Lower lobe of right lung (tissue), 2 donors: ENCODE measurements at regions not wholly inside any gene's neighbourhood (a gene's known extent, or its start where the extent isn't known, plus 50 kb on each side); places are given as distances from the start of the nearest gene placed in this dataset.

Experiments used
- ATAC-seq, 2 donors: fragments of 200-7000 bp; cut with Tn5 transposase; one replicate each; pipeline ENCODE4 v1.9.1; 2020 to 2022; ENCODE audit warnings: mild to moderate bottlenecking in 2 of 2, moderate library complexity in 2 of 2
- DNase-seq: peaks from one replicate; pipeline ENCODE4 v3.0.0-alpha.2; 2020
- H3K27ac ChIP-seq: fragments of 200-600 bp; one replicate; pipeline ENCODE4 v1.8.0; 2022
- H3K27me3 ChIP-seq: fragments of 200-600 bp; one replicate; pipeline ENCODE4 v1.8.0; 2022; ENCODE audit warnings: low read depth
- H3K36me3 ChIP-seq: fragments of 200-600 bp; one replicate; pipeline ENCODE4 v1.8.0; 2022; ENCODE audit warnings: mild to moderate bottlenecking
- H3K4me1 ChIP-seq: fragments of 200-600 bp; one replicate; pipeline ENCODE4 v1.8.0; 2022
- H3K4me3 ChIP-seq: fragments of 200-600 bp; one replicate; pipeline ENCODE4 v1.8.0; 2022; ENCODE audit warnings: mild to moderate bottlenecking
- H3K9me3 ChIP-seq: fragments of 200-600 bp; one replicate; pipeline ENCODE4 v1.8.0; 2022
- intact Hi-C: fragments of 100-400 bp; cut with DNase I; formaldehyde crosslinking; loops from one replicate; pipeline ENCODE4 v1.11.0; 2022
- TF ChIP-seq, protein P1 (sequence below): fragments of 200-600 bp; IDR thresholded peaks from one replicate; pipeline ENCODE4 v1.8.0; 2022; ENCODE audit warnings: antibody characterized with exemption, mild to moderate bottlenecking
- donor health status: DM: no; HTN: yes; CAD: no; lungs with severe emphysema.

DNA sequence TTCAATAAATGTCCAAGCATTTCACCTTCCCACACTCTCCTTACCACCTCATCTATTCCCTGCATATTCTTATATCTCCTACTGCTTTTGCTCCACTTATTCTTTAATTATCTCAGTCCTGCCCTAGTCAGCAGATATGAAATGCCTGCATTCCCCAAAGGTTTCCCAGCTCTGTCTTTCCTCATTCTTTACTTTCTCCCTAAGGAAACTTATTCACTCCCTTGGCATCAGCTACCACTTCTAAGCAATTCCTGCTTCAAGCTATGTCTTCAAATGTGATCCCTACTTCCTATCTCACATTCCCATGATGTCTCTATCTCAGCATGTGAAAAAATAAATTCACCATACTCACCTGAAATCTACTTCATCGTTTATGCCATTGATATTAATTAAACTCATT is 111.8 kb downstream of the CAPZA3 start:
- no peaks in the 10 kb centered on the region for H3K9me3 ChIP-seq
- H3K27ac ChIP-seq, result no peak overlapping the region
- ATAC-seq, result peak in 1 of 2 donors; percentile 11
- no peak for DNase-seq
- no peaks in the 10 kb centered on the region for H3K36me3 ChIP-seq
- TF ChIP-seq, protein P1, sequence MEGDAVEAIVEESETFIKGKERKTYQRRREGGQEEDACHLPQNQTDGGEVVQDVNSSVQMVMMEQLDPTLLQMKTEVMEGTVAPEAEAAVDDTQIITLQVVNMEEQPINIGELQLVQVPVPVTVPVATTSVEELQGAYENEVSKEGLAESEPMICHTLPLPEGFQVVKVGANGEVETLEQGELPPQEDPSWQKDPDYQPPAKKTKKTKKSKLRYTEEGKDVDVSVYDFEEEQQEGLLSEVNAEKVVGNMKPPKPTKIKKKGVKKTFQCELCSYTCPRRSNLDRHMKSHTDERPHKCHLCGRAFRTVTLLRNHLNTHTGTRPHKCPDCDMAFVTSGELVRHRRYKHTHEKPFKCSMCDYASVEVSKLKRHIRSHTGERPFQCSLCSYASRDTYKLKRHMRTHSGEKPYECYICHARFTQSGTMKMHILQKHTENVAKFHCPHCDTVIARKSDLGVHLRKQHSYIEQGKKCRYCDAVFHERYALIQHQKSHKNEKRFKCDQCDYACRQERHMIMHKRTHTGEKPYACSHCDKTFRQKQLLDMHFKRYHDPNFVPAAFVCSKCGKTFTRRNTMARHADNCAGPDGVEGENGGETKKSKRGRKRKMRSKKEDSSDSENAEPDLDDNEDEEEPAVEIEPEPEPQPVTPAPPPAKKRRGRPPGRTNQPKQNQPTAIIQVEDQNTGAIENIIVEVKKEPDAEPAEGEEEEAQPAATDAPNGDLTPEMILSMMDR, result no peak
- intact Hi-C loops, result no loop called here
- no peaks in the 10 kb centered on the region for H3K4me1 ChIP-seq
- no peaks in the 10 kb centered on the region for H3K27me3 ChIP-seq
- no peak overlapping the region for H3K4me3 ChIP-seq

DNA sequence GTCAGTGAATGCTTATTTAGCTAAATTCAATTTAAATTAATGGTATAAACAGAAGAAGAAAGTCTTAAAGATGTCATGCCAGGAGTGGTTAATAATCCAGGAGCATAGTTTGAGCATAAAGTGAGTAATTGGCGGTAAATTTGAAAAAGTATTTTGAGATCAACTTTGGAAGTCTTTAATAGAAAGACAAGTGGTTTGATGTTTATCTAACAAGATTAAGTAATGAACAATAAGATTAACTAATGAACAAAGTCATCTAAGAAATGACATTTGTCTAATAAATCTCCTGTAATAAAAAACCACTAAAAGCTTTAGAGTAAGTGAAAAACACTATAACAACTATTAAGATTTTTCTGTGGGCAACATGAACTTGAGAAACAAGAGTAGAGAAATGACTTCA is 112.8 kb downstream of the CAPZA3 start:
- ATAC-seq, result no peak
- H3K27ac ChIP-seq, result no peak overlapping the region

DNA sequence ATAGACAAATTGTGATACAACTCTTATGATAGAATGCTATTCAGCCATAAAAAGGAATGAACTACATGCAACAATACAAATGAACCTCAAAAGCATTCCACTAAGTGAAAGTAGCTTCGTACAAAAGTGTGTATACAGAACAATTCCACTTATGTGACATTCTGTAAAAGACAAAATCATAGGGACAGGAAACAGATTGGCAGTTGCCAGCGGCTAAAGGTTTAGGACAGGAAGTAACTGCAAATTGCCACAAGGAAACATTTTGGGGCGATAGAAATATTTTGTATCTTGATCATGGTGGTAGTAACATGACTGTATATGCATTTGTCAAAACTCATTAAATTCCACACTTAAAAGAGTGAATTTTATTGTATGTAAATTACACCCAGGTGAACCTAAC is 113.4 kb downstream of the CAPZA3 start:
- Histone ChIP-seq H3K4me3 (no peak overlapping the region), H3K9me3 (no peaks in the 10 kb centered on the region), H3K4me1 (no peaks in the 10 kb centered on the region), H3K27me3 (no peaks in the 10 kb centered on the region), H3K36me3 (no peaks in the 10 kb centered on the region), H3K27ac (no peak overlapping the region)
- DNase-seq (no peak), ATAC-seq (no peak)
- TF ChIP-seq, protein P1, result no peak
- intact Hi-C loops, result no loop called here

More for the DNA sequence above, 112.8 kb downstream of the CAPZA3 start:
- TF ChIP-seq, protein P1, result no peak
- Histone ChIP-seq H3K27me3 (no peaks in the 10 kb centered on the region), H3K4me3 (no peak overlapping the region), H3K4me1 (no peaks in the 10 kb centered on the region), H3K36me3 (no peaks in the 10 kb centered on the region), H3K9me3 (no peaks in the 10 kb centered on the region)
- intact Hi-C loops, result no loop called here
- no peak for DNase-seq

DNA sequence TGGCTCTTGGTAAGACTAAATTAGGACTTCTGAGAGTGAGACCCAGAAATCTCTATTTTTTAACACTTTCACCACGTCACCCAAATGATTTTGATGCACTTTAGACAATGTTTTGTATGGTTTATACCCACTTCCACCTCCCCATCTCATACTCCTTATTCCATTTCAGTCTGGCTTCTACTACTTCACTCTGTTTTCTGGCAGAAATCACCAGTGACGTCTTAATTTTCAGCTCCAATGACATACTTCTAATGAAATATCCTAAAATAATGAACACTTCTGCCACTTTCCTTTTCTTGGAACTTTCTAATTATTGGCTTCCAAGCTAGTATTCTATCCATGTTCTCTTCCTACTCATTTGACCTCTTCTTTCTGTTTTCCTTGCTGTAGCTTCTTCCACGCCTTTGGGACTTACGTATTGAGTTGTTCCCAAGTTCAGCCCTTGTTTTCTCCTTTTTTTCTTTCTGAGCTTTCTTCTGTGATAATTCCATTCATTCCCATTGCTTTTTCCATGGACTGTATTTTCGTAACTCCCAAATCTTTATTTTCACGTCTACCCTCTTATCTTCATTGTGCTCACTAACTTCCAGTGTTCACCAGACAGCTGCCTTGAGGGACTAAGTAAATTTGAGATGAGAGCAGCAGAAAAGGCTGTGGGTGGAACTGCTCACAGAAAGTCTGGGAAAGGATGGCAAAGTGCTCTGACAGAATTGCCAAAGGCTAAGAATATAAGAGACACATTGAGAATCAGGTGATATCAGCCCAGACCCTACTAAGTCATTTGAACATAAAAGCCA is 115.8 kb downstream of the CAPZA3 start:
- DNase-seq (no peak), ATAC-seq (no peak)
- intact Hi-C loops, result no loop called here
- Histone ChIP-seq H3K4me1 (no peaks in the 10 kb centered on the region), H3K27me3 (no peaks in the 10 kb centered on the region), H3K36me3 (no peaks in the 10 kb centered on the region), H3K27ac (no peak overlapping the region), H3K9me3 (no peaks in the 10 kb centered on the region), H3K4me3 (no peak overlapping the region)
- TF ChIP-seq, protein P1, result no peak

DNA sequence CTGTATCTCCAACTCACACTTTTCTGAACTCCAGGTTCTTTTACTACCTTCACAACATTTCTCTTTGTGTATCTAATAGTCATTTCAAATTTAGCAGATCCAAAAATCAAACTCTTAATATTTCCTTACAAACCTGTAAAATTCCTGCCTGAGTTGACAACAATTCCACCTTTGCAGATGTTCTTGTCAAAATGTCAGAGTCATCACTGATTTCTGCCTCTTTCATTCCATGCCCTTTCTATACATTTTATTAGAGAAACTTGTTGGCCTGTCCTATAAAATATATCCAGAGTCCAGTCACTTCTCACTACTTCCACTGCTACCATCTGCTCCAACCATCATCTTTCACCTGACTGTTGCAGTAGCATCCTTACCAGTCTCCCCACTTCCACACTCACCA is 119.7 kb downstream of the CAPZA3 start:
- Histone ChIP-seq H3K27ac (no peak overlapping the region), H3K9me3 (no peaks in the 10 kb centered on the region), H3K4me3 (no peak overlapping the region), H3K27me3 (no peaks in the 10 kb centered on the region), H3K36me3 (no peaks in the 10 kb centered on the region), H3K4me1 (no peaks in the 10 kb centered on the region)
- TF ChIP-seq, protein P1, result no peak
- intact Hi-C loops, result no loop called here
- DNase-seq (no peak), ATAC-seq (no peak)
